Loucy (cell line): ENCODE measurements at regions not wholly inside any gene's neighbourhood (a gene's known extent, or its start where the extent isn't known, plus 50 kb on each side); places are given as distances from the start of the nearest gene placed in this dataset.

Source experiments
- H2AFZ ChIP-seq: fragments of 200-600 bp; sonication (generic); 2 replicates; pipeline ENCODE4 v1.6.0; 2016; ENCODE audit warnings: antibody characterized with exemption, mild to moderate bottlenecking, low read length, moderate library complexity
- H3F3A ChIP-seq: fragments of 200-600 bp; 2 replicates; pipeline ENCODE4 v1.6.0; 2016; ENCODE audit warnings: antibody characterized with exemption, low read depth, mild to moderate bottlenecking
- H3K27me3 ChIP-seq: fragments of 200-600 bp; sonication (generic); 2 replicates; pipeline ENCODE4 v1.6.1; 2014; ENCODE audit warnings: low read length, mild to moderate bottlenecking; ENCODE audit not compliant: insufficient read depth, poor library complexity, severe bottlenecking
- H3K36me3 ChIP-seq: fragments of 200-600 bp; sonication (generic); 2 replicates; pipeline ENCODE4 v1.6.1; 2016; ENCODE audit warnings: low read length; ENCODE audit not compliant: insufficient read depth
- H3K4me1 ChIP-seq: fragments of 200-600 bp; sonication (generic); 2 replicates; pipeline ENCODE4 v1.5.1; 2014; ENCODE audit warnings: low read length, mild to moderate bottlenecking; ENCODE audit not compliant: insufficient read depth, poor library complexity, severe bottlenecking
- H3K4me2 ChIP-seq: fragments of 200-600 bp; sonication (generic); 2 replicates; pipeline ENCODE4 v1.6.0; 2014; ENCODE audit warnings: antibody characterized with exemption, low read length, low read depth, mild to moderate bottlenecking; ENCODE audit not compliant: poor library complexity, severe bottlenecking
- H3K4me3 ChIP-seq: fragments of 200-600 bp; sonication (generic); 2 replicates; pipeline ENCODE4 v1.5.1; 2014; ENCODE audit warnings: low read length, mild to moderate bottlenecking, mixed read lengths; ENCODE audit not compliant: poor library complexity, severe bottlenecking
- H3K79me2 ChIP-seq: fragments of 200-600 bp; sonication (generic); 2 replicates; pipeline ENCODE4 v1.6.1; 2014; ENCODE audit warnings: low read length; ENCODE audit not compliant: insufficient read depth
- H3K9ac ChIP-seq: fragments of 200-600 bp; sonication (generic); 2 replicates; pipeline ENCODE4 v1.6.0; 2014; ENCODE audit warnings: mild to moderate bottlenecking, low read depth, low read length, moderate library complexity; ENCODE audit not compliant: poor library complexity, severe bottlenecking
- H3K9me2 ChIP-seq: fragments of 200-600 bp; sonication (generic); replicated peaks from 2 replicates; pipeline ENCODE4 v1.6.1; 2016; ENCODE audit warnings: low read depth, low read length, mixed read lengths
- H3K9me3 ChIP-seq: fragments of 200-600 bp; sonication (generic); 2 replicates; pipeline ENCODE4 v1.6.1; 2014; ENCODE audit warnings: mild to moderate bottlenecking, antibody characterized with exemption, low read length, low read depth; ENCODE audit not compliant: insufficient read depth
- H4K20me1 ChIP-seq: fragments of 200-600 bp; sonication (generic); 2 replicates; pipeline ENCODE4 v1.6.0; 2014; ENCODE audit warnings: antibody characterized with exemption, low read length, mild to moderate bottlenecking; ENCODE audit not compliant: insufficient read depth, poor library complexity, severe bottlenecking
- EZH2phosphoT487 ChIP-seq: fragments of 200-600 bp; IDR thresholded peaks from 2 replicates; pipeline ENCODE4 v1.6.1; 2018; ENCODE audit warnings: antibody characterized with exemption, mild to moderate bottlenecking, moderate library complexity, borderline replicate concordance
- TF ChIP-seq, protein P1 (sequence below): fragments of 200-600 bp; sonication (generic); conservative IDR thresholded peaks from 2 replicates; pipeline ENCODE4 v1.5.1; 2014; ENCODE audit warnings: mild to moderate bottlenecking, antibody characterized with exemption, low read length

DNA sequence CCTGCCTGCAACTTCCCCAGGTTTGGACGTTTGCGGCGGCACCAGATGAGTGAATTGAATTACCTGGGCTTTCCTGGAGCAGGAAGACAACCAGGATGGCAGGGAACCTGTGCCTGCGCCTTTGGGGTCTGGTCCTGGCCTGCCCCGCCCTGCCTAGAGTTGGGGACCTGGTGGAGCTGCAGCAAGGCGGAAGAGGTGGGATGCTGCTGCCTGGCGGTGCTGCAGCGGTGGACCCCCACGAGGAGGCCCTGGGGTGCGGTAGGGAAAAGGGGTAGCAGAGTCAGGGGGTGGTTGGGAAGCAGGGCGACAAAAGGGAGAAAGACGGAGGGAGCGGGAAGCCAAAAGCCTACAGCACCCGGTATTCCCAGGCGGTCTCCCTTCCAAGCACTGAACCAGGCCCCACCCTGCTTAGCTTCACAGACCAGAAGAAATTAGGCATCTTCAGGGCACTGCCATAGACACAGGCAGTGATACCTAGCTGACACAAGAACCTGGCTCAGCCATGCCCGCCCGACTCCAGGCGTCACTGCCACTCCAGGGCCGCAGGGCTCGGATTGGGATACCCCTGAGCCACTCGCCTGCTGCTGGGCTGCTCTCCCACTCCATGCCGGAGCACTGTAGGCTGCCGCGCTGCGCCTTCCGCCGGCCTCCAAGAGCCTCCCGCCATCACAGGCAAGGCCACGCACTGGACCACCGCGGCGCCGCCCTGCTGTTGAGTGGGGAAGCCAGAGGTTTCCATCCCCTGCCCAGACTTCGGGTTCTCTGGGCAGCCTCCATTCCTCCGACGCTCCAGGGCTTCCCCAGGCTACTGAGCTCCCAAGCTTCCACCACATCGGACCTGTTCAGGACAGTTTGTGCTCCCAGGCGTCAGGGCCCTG lies 155.2 kb upstream of the ALG10B start:
- no peaks in the 10 kb centered on the region for H3K36me3 ChIP-seq
- H3K9ac ChIP-seq, result no peak overlapping the region
- TF ChIP-seq EZH2phosphoT487, result no peak
- TF ChIP-seq, protein P1, sequence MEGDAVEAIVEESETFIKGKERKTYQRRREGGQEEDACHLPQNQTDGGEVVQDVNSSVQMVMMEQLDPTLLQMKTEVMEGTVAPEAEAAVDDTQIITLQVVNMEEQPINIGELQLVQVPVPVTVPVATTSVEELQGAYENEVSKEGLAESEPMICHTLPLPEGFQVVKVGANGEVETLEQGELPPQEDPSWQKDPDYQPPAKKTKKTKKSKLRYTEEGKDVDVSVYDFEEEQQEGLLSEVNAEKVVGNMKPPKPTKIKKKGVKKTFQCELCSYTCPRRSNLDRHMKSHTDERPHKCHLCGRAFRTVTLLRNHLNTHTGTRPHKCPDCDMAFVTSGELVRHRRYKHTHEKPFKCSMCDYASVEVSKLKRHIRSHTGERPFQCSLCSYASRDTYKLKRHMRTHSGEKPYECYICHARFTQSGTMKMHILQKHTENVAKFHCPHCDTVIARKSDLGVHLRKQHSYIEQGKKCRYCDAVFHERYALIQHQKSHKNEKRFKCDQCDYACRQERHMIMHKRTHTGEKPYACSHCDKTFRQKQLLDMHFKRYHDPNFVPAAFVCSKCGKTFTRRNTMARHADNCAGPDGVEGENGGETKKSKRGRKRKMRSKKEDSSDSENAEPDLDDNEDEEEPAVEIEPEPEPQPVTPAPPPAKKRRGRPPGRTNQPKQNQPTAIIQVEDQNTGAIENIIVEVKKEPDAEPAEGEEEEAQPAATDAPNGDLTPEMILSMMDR, result no peak
- H4K20me1 ChIP-seq, result no peaks in the 10 kb centered on the region
- H3K4me1 ChIP-seq, result no peaks in the 10 kb centered on the region
- no peak overlapping the region for H3K4me2 ChIP-seq
- no peaks in the 10 kb centered on the region for H3F3A ChIP-seq
- no peaks in the 10 kb centered on the region for H3K27me3 ChIP-seq
- no peak overlapping the region for H2AFZ ChIP-seq
- H3K79me2 ChIP-seq, result no peaks in the 10 kb centered on the region
- peaks cover 2% of the 10 kb centered on the region; the same call in 1 of the 2 replicates for H3K9me3 ChIP-seq
- no peaks in the 10 kb centered on the region for H3K9me2 ChIP-seq
- H3K4me3 ChIP-seq, result no peak overlapping the region

- no peaks in the 10 kb centered on the region for H4K20me1 ChIP-seq
- no peaks in the 10 kb centered on the region for H3K79me2 ChIP-seq
- no peak overlapping the region for H3K4me3 ChIP-seq
- no peaks in the 10 kb centered on the region for H3F3A ChIP-seq
- H3K36me3 ChIP-seq, result no peaks in the 10 kb centered on the region
- no peaks in the 10 kb centered on the region for H3K4me1 ChIP-seq
- no peaks in the 10 kb centered on the region for H3K27me3 ChIP-seq
- peaks cover 2% of the 10 kb centered on the region; the same call in 1 of the 2 replicates for H3K9me3 ChIP-seq
- TF ChIP-seq, protein P1, result no peak
- TF ChIP-seq EZH2phosphoT487, result no peak
- no peak overlapping the region for H3K9ac ChIP-seq
- H2AFZ ChIP-seq, result no peak overlapping the region
- H3K4me2 ChIP-seq, result no peak overlapping the region
- H3K9me2 ChIP-seq, result no peaks in the 10 kb centered on the region
These were observed 154.6 kb upstream of the ALG10B start for GRCh38 chr12:38162013-38162412.

DNA sequence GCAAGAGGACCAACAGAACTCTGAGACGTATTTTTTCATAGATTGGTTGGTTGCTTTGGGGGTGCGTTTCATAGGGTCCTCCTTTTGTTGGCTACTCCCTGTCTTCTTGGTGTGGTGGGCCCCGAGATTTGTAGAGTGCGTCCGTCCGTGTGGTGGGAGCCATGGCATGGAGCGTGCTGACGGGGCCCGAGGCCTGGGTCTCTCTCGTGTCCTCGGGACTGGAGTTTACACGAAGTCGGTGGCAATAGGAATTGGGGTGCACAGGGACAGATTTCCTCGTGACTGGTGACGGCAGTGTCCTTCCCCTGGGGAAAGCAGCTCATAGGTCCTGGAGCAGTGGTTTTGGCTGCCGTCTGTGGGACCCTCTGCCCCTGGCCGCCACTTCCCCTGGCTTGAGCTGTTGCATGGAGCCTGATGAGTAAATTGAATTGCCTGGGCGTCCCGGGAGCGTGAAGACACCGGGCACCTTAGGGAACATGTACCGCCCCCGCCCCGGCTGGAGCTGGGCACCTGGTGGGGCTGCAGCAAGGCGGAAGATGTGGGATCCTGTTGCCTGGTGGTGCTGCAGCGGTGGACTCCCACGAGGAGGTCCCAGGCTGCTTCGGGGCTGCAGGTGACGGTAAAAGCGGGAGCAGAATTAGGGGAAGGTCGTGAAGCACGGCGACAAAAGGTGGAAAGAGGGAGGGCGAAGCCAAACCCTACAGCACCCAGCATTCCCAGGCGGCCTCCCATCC lies 153.7 kb upstream of the ALG10B start:
- peaks cover 2% of the 10 kb centered on the region; the same call in 1 of the 2 replicates for H3K9me3 ChIP-seq

More for the DNA sequence above, 153.7 kb upstream of the ALG10B start:
- H3K27me3 ChIP-seq, result no peaks in the 10 kb centered on the region
- no peaks in the 10 kb centered on the region for H3K79me2 ChIP-seq
- no peaks in the 10 kb centered on the region for H3K4me1 ChIP-seq
- no peaks in the 10 kb centered on the region for H3K36me3 ChIP-seq
- no peak for TF ChIP-seq EZH2phosphoT487
- TF ChIP-seq, protein P1, result no peak
- no peaks in the 10 kb centered on the region for H4K20me1 ChIP-seq
- H3K9ac ChIP-seq, result no peak overlapping the region
- no peak overlapping the region for H3K4me2 ChIP-seq
- no peaks in the 10 kb centered on the region for H3K9me2 ChIP-seq
- H3F3A ChIP-seq, result no peaks in the 10 kb centered on the region
- H2AFZ ChIP-seq, result no peak overlapping the region
- no peak overlapping the region for H3K4me3 ChIP-seq
